NCI-H187 (cell line): ENCODE measurements at regions not wholly inside any gene's neighbourhood (a gene's known extent, or its start where the extent isn't known, plus 50 kb on each side); places are given as distances from the start of the nearest gene placed in this dataset.
"Not testable (repeated sequence)": the region's sequence is repeated elsewhere in the genome, so short reads cannot be mapped to it uniquely, and the experiment has no call there.

Experiments used
- DNase-seq, 2 experiments: peaks; one replicate each; lab custom pipeline; 2025; lab: John Stamatoyannopoulos, UW

DNA sequence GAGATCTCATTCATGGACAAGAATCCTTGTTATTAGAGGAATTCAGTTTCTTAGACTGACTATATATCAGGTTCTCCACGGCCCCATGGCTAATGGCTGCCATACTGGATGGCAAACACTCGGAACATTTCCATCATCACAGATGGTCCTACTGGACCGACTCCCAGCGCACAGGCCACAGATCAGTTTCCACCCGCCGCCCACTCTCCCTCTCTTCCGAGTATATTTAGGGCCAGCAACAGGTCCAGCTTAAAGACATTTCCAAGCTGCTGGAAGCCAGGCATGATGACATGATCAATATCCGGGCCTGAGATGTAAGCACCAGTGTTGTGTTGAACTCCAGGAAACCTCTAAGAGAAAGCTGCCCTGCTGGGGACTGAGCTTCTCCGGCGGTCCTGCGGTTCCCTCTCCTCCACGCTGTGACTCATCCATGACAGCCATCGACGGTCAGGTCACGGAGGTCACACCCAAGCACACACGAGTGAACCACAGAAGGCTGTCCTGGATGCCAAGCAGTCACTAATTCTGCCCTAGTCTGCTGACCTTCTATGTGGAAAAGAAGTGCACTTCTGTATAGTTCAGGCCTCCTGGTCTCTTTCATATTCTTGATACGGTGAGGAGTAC, 64.4 kb upstream of the LPCAT1 start:
- not testable (repeated sequence) for DNase-seq

DNA sequence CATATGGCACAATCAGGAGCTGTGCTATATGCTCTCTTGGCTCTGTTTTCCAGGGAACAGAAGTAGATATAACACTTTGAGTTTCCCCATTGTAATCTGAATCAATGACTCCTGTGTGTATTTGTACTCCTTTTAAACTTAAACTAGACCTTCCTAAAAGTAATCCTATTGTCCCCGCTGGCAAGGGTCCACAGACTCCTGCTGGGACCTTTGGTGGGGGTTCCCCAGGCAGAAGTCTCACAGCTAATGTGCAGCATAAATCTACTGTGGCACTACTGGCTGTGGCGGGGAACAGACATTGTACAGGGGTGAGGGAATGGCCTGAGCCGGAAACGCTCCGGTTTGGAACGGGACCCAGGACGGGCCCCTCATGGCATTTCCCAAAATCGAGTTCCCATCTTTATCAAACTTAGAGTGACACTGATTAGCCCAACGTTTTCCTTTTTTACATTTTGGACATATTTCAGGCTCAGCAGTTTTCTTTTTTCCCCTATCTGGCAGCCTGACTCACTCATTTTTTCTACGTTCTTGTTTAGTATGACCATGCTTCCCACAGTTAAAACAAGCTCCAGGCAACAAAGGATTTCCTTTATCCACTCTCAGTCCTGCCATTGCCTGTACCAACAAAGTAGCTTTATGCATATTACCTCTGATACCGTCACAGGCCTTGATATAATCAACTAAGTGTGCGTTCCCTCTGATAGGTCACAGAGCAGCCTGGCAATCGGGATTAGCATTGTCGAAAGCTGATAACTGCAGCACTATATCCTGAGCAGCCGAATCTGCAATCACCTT, 59.5 kb upstream of the LPCAT1 start:
- DNase-seq = not testable (repeated sequence)

DNA sequence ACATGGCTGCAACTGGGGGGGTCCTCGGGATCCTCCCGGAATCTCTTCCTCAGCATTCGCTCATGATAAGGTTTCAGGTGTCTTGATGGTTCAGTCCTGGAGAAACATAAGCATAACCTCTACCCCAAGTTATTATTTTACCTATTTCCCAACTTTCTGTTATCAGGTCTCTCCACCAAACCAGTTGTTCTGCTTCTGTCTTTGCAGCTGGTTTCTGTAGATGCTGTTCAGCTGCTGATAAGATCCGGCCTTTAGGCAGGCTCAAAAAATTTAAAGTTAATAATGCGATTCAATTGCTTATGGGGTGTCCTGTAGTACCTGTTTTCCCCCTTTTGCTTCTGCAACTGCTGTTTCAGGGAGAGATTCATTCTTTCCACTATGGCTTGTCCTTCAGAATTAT, 55.6 kb upstream of the LPCAT1 start:
- not testable (repeated sequence) for DNase-seq

- DNase-seq = not testable (repeated sequence)
Measured at GRCh38 chr5:1576851-1577250, 53.1 kb upstream of the LPCAT1 start.

- DNase-seq = not testable (repeated sequence)
Measured at GRCh38 chr5:1575991-1576714, 52.4 kb upstream of the LPCAT1 start.

GRCh38 chr5:1575491-1575890, 51.7 kb upstream of the LPCAT1 start:
- not testable (repeated sequence) for DNase-seq

DNA sequence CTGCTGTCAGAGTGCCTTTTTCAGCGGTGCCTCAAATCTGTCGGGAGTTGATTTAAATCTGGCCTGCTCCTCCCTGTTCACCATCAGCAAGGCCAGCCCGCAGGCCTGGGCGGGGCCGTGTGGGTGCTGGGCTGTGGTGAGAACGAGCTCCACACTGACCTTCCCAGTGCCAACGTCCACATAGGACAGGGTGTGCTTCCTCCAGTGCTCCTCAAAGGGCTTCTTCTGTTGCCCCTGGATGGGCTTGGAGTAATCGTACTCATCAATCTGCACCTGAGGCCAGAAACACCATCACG, 50.2 kb upstream of the LPCAT1 start:
- not testable (repeated sequence) for DNase-seq

- DNase-seq = not testable (repeated sequence)
Measured at GRCh38 chr5:1573217-1574022, 49.7 kb upstream of the LPCAT1 start.
